ENCODE measurements at regions not wholly inside any gene's neighbourhood (a gene's known extent, or its start where the extent isn't known, plus 50 kb on each side); places are given as distances from the start of the nearest gene placed in this dataset.

GRCh38 chr20:25989196-25989595 lies 292.5 kb upstream of the ZNF337 start:
- TF ChIP-seq POLR2AphosphoS5 (IDR thresholded peaks at IDR 0.05; ENCODE audit: borderline replicate concordance, low read depth, low read length), result no peak
- no peak for TF ChIP-seq EZH2 (IDR thresholded peaks at IDR 0.05)
